ENCODE measurements at regions not wholly inside any gene's neighbourhood (a gene's known extent, or its start where the extent isn't known, plus 50 kb on each side); places are given as distances from the start of the nearest gene placed in this dataset.
"Not testable (repeated sequence)": the region's sequence is repeated elsewhere in the genome, so short reads cannot be mapped to it uniquely, and the experiment has no call there.

DNA sequence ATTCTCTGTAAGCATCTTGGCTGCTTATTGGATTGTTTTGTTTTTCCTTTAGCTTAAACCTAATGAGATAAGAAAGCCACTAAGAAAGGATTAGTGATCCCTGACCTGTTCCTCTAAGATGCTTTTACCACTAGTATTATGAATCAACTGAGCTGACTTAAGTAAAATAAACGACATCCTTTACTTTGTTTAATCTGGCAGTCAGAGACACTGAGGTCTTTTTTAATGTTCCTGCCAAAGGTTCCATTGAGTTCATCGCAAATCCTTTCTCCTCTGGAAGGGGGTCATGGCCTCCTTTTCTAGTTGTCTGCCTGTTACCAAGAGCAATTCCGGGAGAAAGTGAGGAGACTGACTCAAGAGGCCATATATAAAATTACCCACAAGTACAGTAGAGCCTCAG is 1038.3 kb upstream of the SLIT2 start:
- intact Hi-C loops (cut with micrococcal nuclease; ENCODE audit: unreplicated experiment) = no loop called here
- CTCF ChIA-PET = no interaction called here
- no TSS peak for BruUV-seq (replicated peaks)

GRCh38 chr4:19205853-19206252 is 1045.9 kb upstream of the SLIT2 start:
- Histone ChIP-seq H3K4me1 (replicated peaks; ENCODE audit: insufficient read depth) (no peaks in the 10 kb centered on the region), H3F3A (ENCODE audit: insufficient read depth, low read depth) (no peaks in the 10 kb centered on the region), H3K27ac (no peak overlapping the region), H3K79me2 (ENCODE audit: low read depth) (no peaks in the 10 kb centered on the region), H3K4me2 (no peak overlapping the region), H3K9me3 (ENCODE audit: insufficient read depth, low read depth) (no peaks in the 10 kb centered on the region), H4K20me1 (ENCODE audit: insufficient read depth) (no peaks in the 10 kb centered on the region), H3K4me3 (no peak overlapping the region), H3K36me3 (ENCODE audit: low read depth) (no peaks in the 10 kb centered on the region), H3K27me3 (ENCODE audit: insufficient read depth, low read depth) (no peaks in the 10 kb centered on the region), H2AFZ (no peak overlapping the region), H3K9me2 (ENCODE audit: insufficient read depth) (no peaks in the 10 kb centered on the region)
- ChIA-PET POLR2A (ENCODE audit: unreplicated experiment) (no interaction called here), CTCF (no interaction called here)
- no peak for TF ChIP-seq CTCF (conservative IDR thresholded peaks at IDR 0.05)
- no peak for TF ChIP-seq EZH2 (IDR thresholded peaks at IDR 0.05; ENCODE audit: low read depth)
- no peak for DNase-seq
- intact Hi-C loops (cut with micrococcal nuclease; ENCODE audit: unreplicated experiment) = no loop called here
- no TSS peak for BruUV-seq (replicated peaks)

More for the DNA sequence above, 1038.3 kb upstream of the SLIT2 start:
- Histone ChIP-seq H4K20me1 (ENCODE audit: insufficient read depth) (no peaks in the 10 kb centered on the region), H3K4me2 (no peak overlapping the region), H3K36me3 (ENCODE audit: low read depth) (no peaks in the 10 kb centered on the region), H3K4me3 (no peak overlapping the region), H3K4me1 (replicated peaks; ENCODE audit: insufficient read depth) (no peaks in the 10 kb centered on the region), H3K79me2 (ENCODE audit: low read depth) (no peaks in the 10 kb centered on the region), H2AFZ (no peak overlapping the region), H3K9me3 (ENCODE audit: insufficient read depth, low read depth) (no peaks in the 10 kb centered on the region), H3K27ac (no peak overlapping the region), H3F3A (ENCODE audit: insufficient read depth, low read depth) (no peaks in the 10 kb centered on the region), H3K27me3 (ENCODE audit: insufficient read depth, low read depth) (no peaks in the 10 kb centered on the region), H3K9me2 (ENCODE audit: insufficient read depth) (no peaks in the 10 kb centered on the region)
- no peak for DNase-seq
- TF ChIP-seq CTCF (conservative IDR thresholded peaks at IDR 0.05) (no peak), EZH2 (IDR thresholded peaks at IDR 0.05; ENCODE audit: low read depth) (no peak)
- POLR2A ChIA-PET (ENCODE audit: unreplicated experiment) = no interaction called here

GRCh38 chr4:19197838-19198237 is 1053.9 kb upstream of the SLIT2 start:
- H3K9me2 ChIP-seq (ENCODE audit: insufficient read depth); H4K20me1 ChIP-seq (ENCODE audit: insufficient read depth); DNase-seq; H3K4me3 ChIP-seq; H3F3A ChIP-seq (ENCODE audit: insufficient read depth, low read depth); H3K27me3 ChIP-seq (ENCODE audit: insufficient read depth, low read depth); H2AFZ ChIP-seq; H3K36me3 ChIP-seq (ENCODE audit: low read depth); BruUV-seq (replicated peaks); H3K4me2 ChIP-seq; CTCF ChIA-PET; H3K79me2 ChIP-seq (ENCODE audit: low read depth); H3K4me1 ChIP-seq (replicated peaks; ENCODE audit: insufficient read depth); intact Hi-C loops (cut with micrococcal nuclease; ENCODE audit: unreplicated experiment); H3K27ac ChIP-seq; H3K9me3 ChIP-seq (ENCODE audit: insufficient read depth, low read depth): not testable (repeated sequence)
- POLR2A ChIA-PET (ENCODE audit: unreplicated experiment) = interaction anchor here (0.7 kb wide), 1 partner anchor 284 kb away, joined by 4 read pairs; no protein-coding TSS in a partner anchor

GRCh38 chr4:19195696-19196095 is 1056.0 kb upstream of the SLIT2 start:
- BruUV-seq (replicated peaks) = no TSS peak
- no peaks in the 10 kb centered on the region for H4K20me1 ChIP-seq (ENCODE audit: insufficient read depth)

More at GRCh38 chr4:19195696-19196095, 1056.0 kb upstream of the SLIT2 start:
- H2AFZ ChIP-seq = no peak overlapping the region
- ChIA-PET POLR2A (ENCODE audit: unreplicated experiment) (no interaction called here), CTCF (no interaction called here)
- H3K27ac ChIP-seq = no peak overlapping the region
- H3K79me2 ChIP-seq (ENCODE audit: low read depth) = no peaks in the 10 kb centered on the region
- H3K4me1 ChIP-seq (replicated peaks; ENCODE audit: insufficient read depth) = no peaks in the 10 kb centered on the region
- no peak for DNase-seq
- H3K4me2 ChIP-seq = no peak overlapping the region
- no peak overlapping the region for H3K4me3 ChIP-seq
- no peaks in the 10 kb centered on the region; the same call in 1 of the 2 replicates for H3K9me2 ChIP-seq (ENCODE audit: insufficient read depth)
- no peaks in the 10 kb centered on the region for H3F3A ChIP-seq (ENCODE audit: insufficient read depth, low read depth)
- no peaks in the 10 kb centered on the region for H3K36me3 ChIP-seq (ENCODE audit: low read depth)
- H3K27me3 ChIP-seq (ENCODE audit: insufficient read depth, low read depth) = no peaks in the 10 kb centered on the region
- no peaks in the 10 kb centered on the region for H3K9me3 ChIP-seq (ENCODE audit: insufficient read depth, low read depth)
- intact Hi-C loops (cut with micrococcal nuclease; ENCODE audit: unreplicated experiment) = no loop called here
- TF ChIP-seq EZH2 (IDR thresholded peaks at IDR 0.05; ENCODE audit: low read depth) (no peak), CTCF (conservative IDR thresholded peaks at IDR 0.05) (no peak)

Measured in PC-9 (cell line).